H1 (cell line): ENCODE measurements at regions not wholly inside any gene's neighbourhood (a gene's known extent, or its start where the extent isn't known, plus 50 kb on each side); places are given as distances from the start of the nearest gene placed in this dataset.

Source experiments
- CHD2 ChIP-seq: IDR thresholded peaks from 2 replicates; pipeline ENCODE4 v1.6.1; 2012; ENCODE audit warnings: low read length, improper control_type of control experiment
- CTCF ChIP-seq, 3 experiments: IDR thresholded peaks; 1 replicate in 2 of 3; 2 replicates in 1 of 3; pipeline versions ENCODE4 v1.5.1 to v1.6.1; 2011; ENCODE audit warnings: low read length in 3 of 3, mild to moderate bottlenecking in 3 of 3, inconsistent platforms in 2 of 3, low read depth in 1 of 3, moderate library complexity in 1 of 3; ENCODE audit not compliant: insufficient read depth in 1 of 3; ENCODE audit errors: control extremely low read depth in 1 of 3
- MAFK ChIP-seq: IDR thresholded peaks from 2 replicates; pipeline ENCODE4 v1.6.1; 2012; ENCODE audit warnings: low read depth, mild to moderate bottlenecking, improper control_type of control experiment, low read length
- PHF8 ChIP-seq: fragments of 200-600 bp; sonication (generic); conservative IDR thresholded peaks from 2 replicates; pipeline ENCODE4 v1.7.1; 2012; ENCODE audit warnings: low read depth, mild to moderate bottlenecking, inconsistent platforms, low read length, moderate library complexity
- TAF1 ChIP-seq: IDR thresholded peaks from 2 replicates; pipeline ENCODE4 v1.6.1; 2011; ENCODE audit warnings: mild to moderate bottlenecking, low read depth, low read length

GRCh38 chr6:121764493-121764892, 329.0 kb downstream of the GJA1 start (continued):
- TF ChIP-seq CTCF (IDR thresholded peaks at IDR 0.05; ENCODE audit: control extremely low read depth in 1 of 3, insufficient read depth in 1 of 3, low read depth in 1 of 3, low read length in 3 of 3) (no peak), MAFK (no peak), TAF1 (no peak), CHD2 (no peak), PHF8 (no peak)
